ENCODE measurements at regions not wholly inside any gene's neighbourhood (a gene's known extent, or its start where the extent isn't known, plus 50 kb on each side); places are given as distances from the start of the nearest gene placed in this dataset.

- no peaks in the 10 kb centered on the region for H3K36me3 ChIP-seq (ENCODE audit: control insufficient read depth, insufficient read depth, low read length)
- H3K27ac ChIP-seq (ENCODE audit: low read depth, low read length), result no peak overlapping the region
- H3K9me3 ChIP-seq (ENCODE audit: control insufficient read depth, insufficient read depth, low read length), result no peaks in the 10 kb centered on the region
- H3K4me3 ChIP-seq (ENCODE audit: low read depth, low read length), result no peak overlapping the region
- no peaks in the 10 kb centered on the region for H3K27me3 ChIP-seq (ENCODE audit: control insufficient read depth, insufficient read depth, low read length)
- H3K9ac ChIP-seq (ENCODE audit: low read depth, low read length), result no peak overlapping the region
- no peaks in the 10 kb centered on the region for H3K4me1 ChIP-seq (ENCODE audit: control insufficient read depth, insufficient read depth, low read length)
These were observed 118.5 kb upstream of the SALL3 start for GRCh38 chr18:78861116-78861515.

- H3K4me1 ChIP-seq (ENCODE audit: control insufficient read depth, insufficient read depth, low read length), result no peaks in the 10 kb centered on the region
- H3K36me3 ChIP-seq (ENCODE audit: control insufficient read depth, insufficient read depth, low read length), result no peaks in the 10 kb centered on the region
- no peaks in the 10 kb centered on the region for H3K9me3 ChIP-seq (ENCODE audit: control insufficient read depth, insufficient read depth, low read length)
- no peak overlapping the region for H3K27ac ChIP-seq (ENCODE audit: low read depth, low read length)
- no peak overlapping the region for H3K9ac ChIP-seq (ENCODE audit: low read depth, low read length)
- H3K27me3 ChIP-seq (ENCODE audit: control insufficient read depth, insufficient read depth, low read length), result no peaks in the 10 kb centered on the region
- no peak overlapping the region for H3K4me3 ChIP-seq (ENCODE audit: low read depth, low read length)
These were observed 117.9 kb upstream of the SALL3 start for GRCh38 chr18:78861706-78862105.

- Histone ChIP-seq H3K9me3 (ENCODE audit: control insufficient read depth, insufficient read depth, low read length) (no peaks in the 10 kb centered on the region), H3K27me3 (ENCODE audit: control insufficient read depth, insufficient read depth, low read length) (no peaks in the 10 kb centered on the region), H3K27ac (ENCODE audit: low read depth, low read length) (no peak overlapping the region)
These were observed 117.2 kb upstream of the SALL3 start for GRCh38 chr18:78862395-78862794.

GRCh38 chr18:78865056-78865598, 114.5 kb upstream of the SALL3 start:
- Histone ChIP-seq H3K27ac (ENCODE audit: low read depth, low read length) (no peak overlapping the region), H3K36me3 (ENCODE audit: control insufficient read depth, insufficient read depth, low read length) (no peaks in the 10 kb centered on the region), H3K9me3 (ENCODE audit: control insufficient read depth, insufficient read depth, low read length) (no peaks in the 10 kb centered on the region), H3K4me1 (ENCODE audit: control insufficient read depth, insufficient read depth, low read length) (no peaks in the 10 kb centered on the region), H3K4me3 (ENCODE audit: low read depth, low read length) (no peak overlapping the region), H3K27me3 (ENCODE audit: control insufficient read depth, insufficient read depth, low read length) (no peaks in the 10 kb centered on the region), H3K9ac (ENCODE audit: low read depth, low read length) (no peak overlapping the region)

More at GRCh38 chr18:78862395-78862794, 117.2 kb upstream of the SALL3 start:
- no peaks in the 10 kb centered on the region for H3K36me3 ChIP-seq (ENCODE audit: control insufficient read depth, insufficient read depth, low read length)
- H3K4me3 ChIP-seq (ENCODE audit: low read depth, low read length), result no peak overlapping the region
- H3K9ac ChIP-seq (ENCODE audit: low read depth, low read length), result no peak overlapping the region
- H3K4me1 ChIP-seq (ENCODE audit: control insufficient read depth, insufficient read depth, low read length), result no peaks in the 10 kb centered on the region

- Histone ChIP-seq H3K36me3 (ENCODE audit: control insufficient read depth, insufficient read depth, low read length) (no peaks in the 10 kb centered on the region), H3K4me1 (ENCODE audit: control insufficient read depth, insufficient read depth, low read length) (no peaks in the 10 kb centered on the region), H3K27ac (ENCODE audit: low read depth, low read length) (no peak overlapping the region), H3K9me3 (ENCODE audit: control insufficient read depth, insufficient read depth, low read length) (no peaks in the 10 kb centered on the region), H3K27me3 (ENCODE audit: control insufficient read depth, insufficient read depth, low read length) (no peaks in the 10 kb centered on the region), H3K9ac (ENCODE audit: low read depth, low read length) (no peak overlapping the region), H3K4me3 (ENCODE audit: low read depth, low read length) (no peak overlapping the region)
These were observed 113.8 kb upstream of the SALL3 start for GRCh38 chr18:78865771-78866310.

GRCh38 chr18:78867131-78867530, 112.5 kb upstream of the SALL3 start:
- Histone ChIP-seq H3K9ac (ENCODE audit: low read depth, low read length) (no peak overlapping the region), H3K4me3 (ENCODE audit: low read depth, low read length) (no peak overlapping the region), H3K9me3 (ENCODE audit: control insufficient read depth, insufficient read depth, low read length) (no peaks in the 10 kb centered on the region), H3K36me3 (ENCODE audit: control insufficient read depth, insufficient read depth, low read length) (no peaks in the 10 kb centered on the region), H3K27me3 (ENCODE audit: control insufficient read depth, insufficient read depth, low read length) (no peaks in the 10 kb centered on the region), H3K4me1 (ENCODE audit: control insufficient read depth, insufficient read depth, low read length) (no peaks in the 10 kb centered on the region), H3K27ac (ENCODE audit: low read depth, low read length) (no peak overlapping the region)

- H3K27ac ChIP-seq (ENCODE audit: low read depth, low read length), result no peak overlapping the region
- no peaks in the 10 kb centered on the region for H3K27me3 ChIP-seq (ENCODE audit: control insufficient read depth, insufficient read depth, low read length)
These were observed 111.0 kb upstream of the SALL3 start for GRCh38 chr18:78868330-78869316.

GRCh38 chr18:78871618-78872017, 108.0 kb upstream of the SALL3 start:
- Histone ChIP-seq H3K9me3 (ENCODE audit: control insufficient read depth, insufficient read depth, low read length) (no peaks in the 10 kb centered on the region), H3K9ac (ENCODE audit: low read depth, low read length) (no peak overlapping the region), H3K27ac (ENCODE audit: low read depth, low read length) (no peak overlapping the region), H3K36me3 (ENCODE audit: control insufficient read depth, insufficient read depth, low read length) (no peaks in the 10 kb centered on the region), H3K27me3 (ENCODE audit: control insufficient read depth, insufficient read depth, low read length) (no peaks in the 10 kb centered on the region), H3K4me1 (ENCODE audit: control insufficient read depth, insufficient read depth, low read length) (0 out of 2 replicates have a peak, but pooled peaks cover 1% of the 10 kb centered on the region), H3K4me3 (ENCODE audit: low read depth, low read length) (no peak overlapping the region)

More at GRCh38 chr18:78868330-78869316, 111.0 kb upstream of the SALL3 start:
- Histone ChIP-seq H3K9ac (ENCODE audit: low read depth, low read length) (no peak overlapping the region), H3K9me3 (ENCODE audit: control insufficient read depth, insufficient read depth, low read length) (no peaks in the 10 kb centered on the region), H3K36me3 (ENCODE audit: control insufficient read depth, insufficient read depth, low read length) (no peaks in the 10 kb centered on the region), H3K4me3 (ENCODE audit: low read depth, low read length) (no peak overlapping the region), H3K4me1 (ENCODE audit: control insufficient read depth, insufficient read depth, low read length) (no peaks in the 10 kb centered on the region)

- Histone ChIP-seq H3K27me3 (ENCODE audit: control insufficient read depth, insufficient read depth, low read length) (no peaks in the 10 kb centered on the region), H3K4me3 (ENCODE audit: low read depth, low read length) (no peak overlapping the region), H3K4me1 (ENCODE audit: control insufficient read depth, insufficient read depth, low read length) (0 out of 2 replicates have a peak, but pooled peaks cover 5% of the 10 kb centered on the region)
These were observed 105.6 kb upstream of the SALL3 start for GRCh38 chr18:78873926-78874500.

GRCh38 chr18:78875016-78875777, 104.4 kb upstream of the SALL3 start:
- H3K36me3 ChIP-seq (ENCODE audit: control insufficient read depth, insufficient read depth, low read length), result no peaks in the 10 kb centered on the region
- no peaks in the 10 kb centered on the region for H3K9me3 ChIP-seq (ENCODE audit: control insufficient read depth, insufficient read depth, low read length)
- H3K4me1 ChIP-seq (ENCODE audit: control insufficient read depth, insufficient read depth, low read length), result 0 out of 2 replicates have a peak, but pooled peaks cover 5% of the 10 kb centered on the region
- no peaks in the 10 kb centered on the region for H3K27me3 ChIP-seq (ENCODE audit: control insufficient read depth, insufficient read depth, low read length)
- no peak overlapping the region for H3K4me3 ChIP-seq (ENCODE audit: low read depth, low read length)
- no peak overlapping the region for H3K27ac ChIP-seq (ENCODE audit: low read depth, low read length)
- no peak overlapping the region for H3K9ac ChIP-seq (ENCODE audit: low read depth, low read length)

More at GRCh38 chr18:78873926-78874500, 105.6 kb upstream of the SALL3 start:
- Histone ChIP-seq H3K9me3 (ENCODE audit: control insufficient read depth, insufficient read depth, low read length) (no peaks in the 10 kb centered on the region), H3K36me3 (ENCODE audit: control insufficient read depth, insufficient read depth, low read length) (no peaks in the 10 kb centered on the region), H3K27ac (ENCODE audit: low read depth, low read length) (no peak overlapping the region), H3K9ac (ENCODE audit: low read depth, low read length) (no peak overlapping the region)

Data from HUES48 (cell line).